A204.1 (cell line): ENCODE measurements at regions not wholly inside any gene's neighbourhood (a gene's known extent, or its start where the extent isn't known, plus 50 kb on each side); places are given as distances from the start of the nearest gene placed in this dataset.

Experiments
- FAIRE-seq: peaks from 2 replicates; lab custom pipeline; 2012; peaks lifted over from hg19 to GRCh38; lab: Jason Lieb, UNC

- no peak for FAIRE-seq
Observed at GRCh38 chr6:165082636-165083035, 226.8 kb downstream of the C6orf118 start.

GRCh38 chr6:165081944-165082532 lies 227.4 kb downstream of the C6orf118 start:
- no peak for FAIRE-seq

GRCh38 chr6:165077876-165078275 lies 231.5 kb downstream of the C6orf118 start:
- no peak for FAIRE-seq

GRCh38 chr6:165071906-165072305 lies 237.5 kb downstream of the C6orf118 start:
- no peak for FAIRE-seq

- FAIRE-seq: no peak
Observed at GRCh38 chr6:165060720-165061119, 248.7 kb downstream of the C6orf118 start.

- FAIRE-seq: no peak
Observed at GRCh38 chr6:165059032-165059431, 250.4 kb downstream of the C6orf118 start.

- no peak for FAIRE-seq
Observed at GRCh38 chr6:165056292-165056691, 253.1 kb downstream of the C6orf118 start.

- no peak for FAIRE-seq
Observed at GRCh38 chr6:165055231-165055630, 254.2 kb downstream of the C6orf118 start.

GRCh38 chr6:165052561-165053480 lies 256.6 kb downstream of the C6orf118 start:
- FAIRE-seq: no peak

GRCh38 chr6:165049362-165049761 lies 260.0 kb downstream of the C6orf118 start:
- FAIRE-seq: no peak

GRCh38 chr6:165047952-165048351 lies 261.5 kb downstream of the C6orf118 start:
- no peak for FAIRE-seq

GRCh38 chr6:165045631-165046030 lies 263.8 kb downstream of the C6orf118 start:
- no peak for FAIRE-seq

- no peak for FAIRE-seq
Observed at GRCh38 chr6:165042912-165043311, 266.5 kb downstream of the C6orf118 start.

GRCh38 chr6:165040440-165040839 lies 269.0 kb downstream of the C6orf118 start:
- FAIRE-seq: no peak

GRCh38 chr6:165034271-165034741 lies 275.1 kb downstream of the C6orf118 start:
- FAIRE-seq: no peak

GRCh38 chr6:165031502-165031901 lies 277.9 kb downstream of the C6orf118 start:
- no peak for FAIRE-seq

GRCh38 chr6:165025040-165025439 lies 284.4 kb downstream of the C6orf118 start:
- no peak for FAIRE-seq

- no peak for FAIRE-seq
Observed at GRCh38 chr6:165019681-165020080, 289.7 kb downstream of the C6orf118 start.

GRCh38 chr6:165015676-165016075 lies 293.7 kb downstream of the C6orf118 start:
- FAIRE-seq: no peak

GRCh38 chr6:165013701-165014100 lies 295.7 kb downstream of the C6orf118 start:
- FAIRE-seq: no peak

GRCh38 chr6:165012183-165012582 lies 297.2 kb downstream of the C6orf118 start:
- no peak for FAIRE-seq

- no peak for FAIRE-seq
Observed at GRCh38 chr6:165010556-165011535, 298.6 kb downstream of the C6orf118 start.
